ENCODE measurements at regions not wholly inside any gene's neighbourhood (a gene's known extent, or its start where the extent isn't known, plus 50 kb on each side); places are given as distances from the start of the nearest gene placed in this dataset.

GRCh38 chr11:38839071-38839470 lies 2241.0 kb upstream of the RAG2 start (continued):
- TF ChIP-seq ZBTB4 (CRISPR knock-in tag; IDR thresholded peaks at IDR 0.05) = no peak
- TF ChIP-seq JUND (IDR thresholded peaks at IDR 0.05; ENCODE audit: low read depth, low read length) = no peak
- TF ChIP-seq ZNF24 (IDR thresholded peaks at IDR 0.05) = no peak
- no peak for TF ChIP-seq BHLHE40 (IDR thresholded peaks at IDR 0.05; ENCODE audit: borderline replicate concordance in 1 of 2, low read depth in 2 of 2, low read length in 1 of 2)
- TF ChIP-seq PRDM15 (CRISPR knock-in tag; IDR thresholded peaks at IDR 0.05) = no peak
- no peak for TF ChIP-seq GABPA (IDR thresholded peaks at IDR 0.05; ENCODE audit: low read depth)
- no peak for TF ChIP-seq ATF2 (IDR thresholded peaks at IDR 0.05; ENCODE audit: low read length)
- TF ChIP-seq HDGF (IDR thresholded peaks at IDR 0.05) = no peak
- no peak for TF ChIP-seq GATAD2B (conservative IDR thresholded peaks at IDR 0.05; ENCODE audit: low read depth)
- TF ChIP-seq FOXM1 (IDR thresholded peaks at IDR 0.05; ENCODE audit: low read depth, low read length) = no peak

Measured in GM12878 (cell line).